ENCODE measurements at regions not wholly inside any gene's neighbourhood (a gene's known extent, or its start where the extent isn't known, plus 50 kb on each side); places are given as distances from the start of the nearest gene placed in this dataset.
"Not testable (repeated sequence)": the region's sequence is repeated elsewhere in the genome, so short reads cannot be mapped to it uniquely, and the experiment has no call there.

DNA sequence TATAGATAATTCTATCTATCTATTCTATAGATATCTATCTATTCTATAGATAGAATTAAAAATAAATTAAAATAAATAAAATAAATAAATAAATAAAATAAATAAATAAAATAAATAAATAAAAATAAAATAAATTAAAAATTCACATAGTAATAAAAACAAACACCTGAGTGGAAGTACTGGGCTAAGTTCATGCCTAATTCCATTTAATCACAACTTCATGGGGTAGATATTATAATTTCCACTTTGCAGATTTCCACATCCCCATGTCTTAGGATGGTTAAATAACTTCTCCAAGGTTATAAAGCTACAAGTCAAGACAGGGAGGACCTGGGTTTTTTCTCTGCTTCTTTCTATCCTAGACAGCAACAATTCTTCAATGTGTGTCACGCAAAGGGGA, 261.4 kb upstream of the MEX3C start:
- DNase-seq (ENCODE audit: low read depth in 2 of 2): no peak

DNA sequence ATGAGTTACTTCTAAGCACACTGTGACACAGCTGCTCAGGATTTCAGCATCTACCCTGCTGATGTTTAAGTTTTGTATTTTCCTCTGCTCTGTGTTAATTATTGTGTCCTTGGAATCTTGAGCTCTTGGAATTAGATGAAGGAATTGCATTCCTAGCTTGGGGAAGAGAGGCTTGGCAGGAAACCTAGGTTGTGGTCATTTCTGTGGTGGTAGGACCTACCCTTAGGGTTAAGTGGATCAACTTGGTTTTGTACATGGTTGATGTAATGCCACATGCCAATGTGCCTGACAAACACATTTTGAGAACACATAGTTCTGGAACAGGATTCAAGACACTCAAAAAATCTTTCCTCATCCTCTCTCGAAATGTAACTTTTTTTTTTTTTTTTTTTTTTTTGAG, 264.5 kb upstream of the MEX3C start:
- DNase-seq (ENCODE audit: low read depth in 2 of 2): no peak

DNA sequence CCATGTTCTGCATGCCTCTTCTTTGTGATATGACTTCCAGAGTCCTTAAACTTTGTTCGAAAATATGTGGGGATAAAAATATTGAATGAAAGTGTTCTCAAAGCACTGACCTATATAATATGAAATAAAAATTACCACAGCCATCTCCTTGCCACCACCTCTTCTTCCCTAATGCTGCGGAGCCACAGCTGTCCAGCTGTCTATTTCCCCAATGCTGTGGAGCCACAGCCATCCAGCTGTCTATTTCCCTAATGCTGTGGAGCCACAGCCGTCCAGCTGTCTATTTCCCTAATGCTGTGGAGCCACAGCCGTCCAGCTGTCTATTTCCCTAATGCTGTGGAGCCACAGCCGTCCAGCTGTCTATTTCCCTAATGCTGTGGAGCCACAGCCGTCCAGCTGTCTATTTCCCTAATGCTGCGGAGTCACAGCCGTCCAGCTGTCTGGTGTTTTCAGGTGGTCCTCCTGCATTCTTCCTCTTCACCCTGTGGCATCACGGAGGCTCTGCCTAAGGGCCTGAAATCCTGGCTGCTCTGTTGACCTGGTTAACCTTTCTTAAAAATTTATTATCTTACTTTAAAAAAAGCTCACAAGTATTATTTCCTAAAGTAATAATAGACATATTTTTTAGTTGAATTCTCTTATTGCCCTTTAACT, 266.1 kb upstream of the MEX3C start:
- DNase-seq (ENCODE audit: low read depth in 2 of 2): no peak

- DNase-seq (ENCODE audit: low read depth in 2 of 2): no peak
These were observed 281.4 kb upstream of the MEX3C start for GRCh38 chr18:51478908-51479307.

- no peak for DNase-seq (ENCODE audit: low read depth in 2 of 2)
These were observed 282.3 kb upstream of the MEX3C start for GRCh38 chr18:51479736-51480135.

GRCh38 chr18:51480407-51481261, 283.2 kb upstream of the MEX3C start:
- no peak for DNase-seq (ENCODE audit: low read depth in 2 of 2)

GRCh38 chr18:51486735-51487366, 289.4 kb upstream of the MEX3C start:
- DNase-seq (ENCODE audit: low read depth in 2 of 2): no peak

DNA sequence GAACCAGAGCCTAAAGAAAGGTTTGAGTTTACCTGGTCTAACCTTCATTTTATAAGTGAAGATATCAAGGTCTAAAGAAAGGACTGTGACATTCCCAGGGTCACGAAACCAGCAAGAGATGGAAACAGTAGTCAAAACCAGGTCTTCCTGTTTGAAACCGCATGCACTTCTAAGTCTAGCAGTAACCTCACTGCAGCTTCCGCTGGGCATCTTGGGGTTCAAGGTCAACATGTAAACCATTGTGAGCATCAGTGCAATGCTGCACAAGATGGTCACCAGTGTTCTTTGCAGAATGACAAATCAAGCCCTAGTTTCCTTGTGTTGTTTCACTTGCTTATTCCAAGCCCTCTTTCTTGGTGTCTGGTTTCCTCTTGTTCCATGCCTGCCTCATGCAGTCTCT, 292.9 kb upstream of the MEX3C start:
- DNase-seq (ENCODE audit: low read depth in 2 of 2): no peak

DNA sequence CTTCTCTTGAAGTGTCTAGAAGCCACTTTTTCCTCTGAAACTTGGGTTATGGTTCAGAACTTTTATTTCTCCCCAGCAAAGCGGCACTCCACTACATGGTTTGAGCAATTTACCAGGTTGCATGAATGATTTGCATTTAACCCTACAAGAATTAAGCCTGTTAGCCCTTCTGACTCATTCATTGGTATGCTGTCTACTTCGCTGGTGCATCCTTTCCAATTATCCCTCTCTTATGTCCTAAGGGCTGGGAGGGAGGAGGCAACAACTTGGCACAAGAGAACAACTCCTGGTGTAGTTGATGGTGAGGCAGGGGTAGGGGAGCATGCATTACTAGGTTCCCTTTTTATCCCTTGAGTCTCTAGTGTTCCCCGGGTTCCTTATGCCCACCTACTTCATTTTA, 293.4 kb upstream of the MEX3C start:
- no peak for DNase-seq (ENCODE audit: low read depth in 2 of 2)

GRCh38 chr18:51491678-51492372, 294.3 kb upstream of the MEX3C start:
- no peak for DNase-seq (ENCODE audit: low read depth in 2 of 2)

- DNase-seq (ENCODE audit: low read depth in 2 of 2): no peak
These were observed 300.8 kb upstream of the MEX3C start for GRCh38 chr18:51498085-51498855.

DNA sequence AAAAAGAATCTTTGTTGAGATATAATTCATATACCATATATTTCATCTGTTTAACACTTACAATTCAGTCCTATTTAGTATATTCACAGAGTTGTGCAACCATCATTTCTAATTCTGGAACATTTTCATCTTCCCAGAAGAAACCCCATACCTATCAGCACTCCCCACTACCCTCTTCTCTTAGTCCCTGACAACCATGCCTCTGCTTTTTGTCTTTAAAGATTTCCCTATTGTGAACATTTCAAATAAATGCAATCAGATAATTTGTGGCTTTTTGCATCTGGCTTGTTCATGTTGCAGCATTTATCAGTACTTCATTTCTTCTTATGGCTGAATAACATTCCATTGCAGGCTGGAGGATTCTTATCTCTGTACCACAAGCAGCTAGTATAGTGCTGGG, 305.9 kb upstream of the MEX3C start:
- DNase-seq (ENCODE audit: low read depth in 2 of 2): no peak

- no peak for DNase-seq (ENCODE audit: low read depth in 2 of 2)
These were observed 309.3 kb upstream of the MEX3C start for GRCh38 chr18:51506811-51507210.

- DNase-seq (ENCODE audit: low read depth in 2 of 2): not testable (repeated sequence)
These were observed 310.9 kb upstream of the MEX3C start for GRCh38 chr18:51508410-51508809.

DNA sequence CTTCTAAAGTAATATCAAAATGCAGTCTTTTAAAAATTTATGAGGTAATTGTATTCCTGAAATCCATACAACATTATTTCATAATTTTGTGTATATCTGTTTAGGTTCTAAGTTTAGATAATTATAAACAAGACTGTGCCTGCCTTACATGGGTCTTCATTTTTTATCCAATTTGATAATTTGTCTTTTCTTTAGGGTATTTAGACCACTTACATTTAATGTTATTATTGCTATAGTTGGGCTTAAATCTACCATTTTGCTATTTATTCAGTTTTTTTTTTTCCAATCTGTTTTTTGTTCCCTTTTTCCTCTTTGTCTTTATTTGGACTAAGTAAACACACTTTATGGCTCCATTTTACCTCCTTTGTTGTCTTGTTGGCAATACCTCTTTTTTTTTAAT, 312.5 kb upstream of the MEX3C start:
- no peak for DNase-seq (ENCODE audit: low read depth in 2 of 2)

DNA sequence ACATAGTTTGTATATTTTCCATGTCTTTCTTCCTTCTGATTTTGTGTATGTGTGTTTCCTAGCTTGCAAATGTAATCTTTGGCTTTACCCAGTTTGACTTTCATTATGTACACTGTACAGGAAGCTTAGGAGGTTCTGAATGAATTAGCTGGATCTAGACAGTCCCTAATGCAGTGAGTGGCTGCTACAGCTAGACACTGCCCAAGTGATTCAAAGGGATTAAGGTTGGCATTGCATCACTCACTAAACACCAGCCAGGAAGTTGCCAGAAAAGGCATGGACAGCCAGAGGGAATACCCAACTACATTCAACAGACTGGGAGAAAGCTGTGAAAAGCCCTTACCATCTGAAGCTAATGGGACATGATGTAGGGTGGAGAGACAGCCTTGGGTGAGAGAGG, 316.0 kb upstream of the MEX3C start:
- no peak for DNase-seq (ENCODE audit: low read depth in 2 of 2)

DNA sequence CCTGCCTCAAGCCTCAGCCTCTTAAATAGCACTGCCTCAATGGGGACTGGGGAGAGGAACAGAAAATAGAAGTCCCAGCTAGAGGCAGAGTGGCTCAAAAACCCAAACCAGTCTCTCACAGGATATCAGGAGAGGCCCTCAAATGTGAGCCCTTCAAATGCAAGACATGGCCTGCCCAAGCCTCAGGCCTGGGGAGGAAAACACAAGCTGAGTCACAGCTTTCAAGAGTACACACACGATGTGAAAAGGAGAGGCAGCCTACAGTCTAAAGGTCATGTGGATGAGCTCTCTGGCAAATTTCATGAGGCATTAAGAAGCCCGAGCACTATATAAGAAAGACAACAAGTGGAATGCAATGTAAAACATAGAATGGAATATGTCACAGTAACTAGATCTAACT, 316.6 kb upstream of the MEX3C start:
- no peak for DNase-seq (ENCODE audit: low read depth in 2 of 2)

DNA sequence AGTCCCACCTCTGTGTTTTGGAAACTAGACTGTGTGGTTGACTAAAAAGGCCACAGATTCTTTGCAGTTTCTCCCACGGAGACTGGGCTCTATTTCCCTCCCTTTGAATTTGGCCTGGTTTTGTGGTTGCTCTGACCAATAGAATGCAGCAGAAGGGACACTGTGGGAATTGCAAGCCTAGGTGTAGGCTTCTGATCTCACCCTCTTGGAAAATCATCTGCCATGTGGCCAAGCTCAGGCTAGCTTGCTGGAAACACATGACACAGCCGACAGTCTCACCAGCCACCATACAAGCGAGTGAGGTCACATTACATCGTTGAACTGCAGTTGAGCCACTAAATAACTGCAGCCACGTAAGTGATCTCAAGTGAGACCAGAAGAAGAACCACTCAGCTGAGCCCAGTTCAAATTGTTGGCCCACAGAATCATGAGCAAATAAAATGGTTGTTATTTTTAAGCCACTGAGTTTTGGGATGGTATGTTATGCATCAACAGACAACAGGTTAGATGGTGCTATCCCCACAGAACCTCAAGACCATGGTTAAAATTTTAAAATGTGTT, 319.1 kb upstream of the MEX3C start:
- no peak for DNase-seq (ENCODE audit: low read depth in 2 of 2)

- DNase-seq (ENCODE audit: low read depth in 2 of 2): no peak
These were observed 322.1 kb upstream of the MEX3C start for GRCh38 chr18:51519571-51519970.

DNA sequence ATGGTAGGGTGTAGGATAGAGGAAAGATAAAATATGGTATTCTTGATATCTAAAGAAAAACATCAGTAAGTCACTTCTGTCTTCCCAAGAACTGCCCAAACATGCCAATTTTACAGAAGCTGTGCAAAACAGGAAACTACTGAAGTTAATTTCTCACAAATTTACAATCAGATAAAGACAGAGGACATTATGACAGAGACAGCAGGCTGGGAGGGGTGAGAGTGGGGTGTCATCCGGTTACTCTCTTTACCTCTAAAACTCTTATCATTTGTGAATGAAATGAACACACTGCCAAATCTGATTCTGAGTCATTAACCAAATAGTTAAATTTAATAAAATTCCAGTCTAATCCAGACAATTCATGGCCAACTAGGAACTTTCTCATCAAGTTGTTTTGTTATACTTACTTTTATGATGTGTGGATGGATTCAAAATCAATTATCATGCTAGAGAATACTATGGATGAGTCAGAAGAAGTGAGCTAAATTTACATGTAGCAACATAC, 323.2 kb upstream of the MEX3C start:
- DNase-seq (ENCODE audit: low read depth in 2 of 2): no peak

DNA sequence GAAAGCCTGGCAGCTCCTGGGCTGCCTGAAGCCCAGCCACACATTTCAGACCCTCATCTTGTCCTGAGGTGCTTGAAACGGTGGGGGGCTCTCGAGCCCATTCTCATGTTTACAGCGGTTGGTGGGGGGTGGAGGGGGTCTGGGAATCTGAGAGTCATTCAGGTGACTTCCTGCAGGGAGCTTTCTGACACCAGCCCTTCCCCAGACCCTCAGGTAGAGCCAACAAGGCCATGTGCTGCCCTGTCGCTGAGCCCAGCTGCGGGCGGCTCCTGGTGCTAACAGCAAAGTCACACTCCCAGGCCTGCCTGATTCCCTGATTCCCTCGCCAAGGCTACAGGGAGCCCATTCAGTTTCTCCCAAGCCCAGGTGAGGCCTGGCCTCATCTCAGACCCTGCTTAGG, 324.9 kb upstream of the MEX3C start:
- DNase-seq (ENCODE audit: low read depth in 2 of 2): no peak

All from stimulated activated CD8-positive, alpha-beta memory T cell treated with anti-CD3 and anti-CD28 coated beads, Interleukin-2, amount 100 ng/mL, for 48 hours (primary cell).